ENCODE measurements at regions not wholly inside any gene's neighbourhood (a gene's known extent, or its start where the extent isn't known, plus 50 kb on each side); places are given as distances from the start of the nearest gene placed in this dataset.

DNA sequence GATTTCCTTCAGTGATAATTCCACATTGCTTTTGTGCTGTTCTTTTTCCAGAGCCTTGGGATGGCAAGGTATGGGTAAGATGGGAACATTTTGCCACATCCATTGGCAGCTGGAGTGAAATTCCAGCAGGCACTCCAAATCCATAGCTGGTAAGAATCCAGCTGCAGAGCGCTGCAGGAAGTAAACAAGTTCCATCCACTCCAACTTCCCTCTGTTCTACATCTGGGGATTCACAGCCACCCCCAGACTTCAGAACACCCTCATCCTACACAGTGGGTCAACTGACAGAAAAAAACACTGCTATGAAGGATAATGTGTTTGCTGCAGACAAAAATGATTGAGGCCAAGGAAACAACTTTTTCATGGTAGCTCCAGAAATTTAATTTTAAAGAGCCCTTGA lies 747.8 kb downstream of the MAFB start:
- Histone ChIP-seq H3K4me1 (ENCODE audit: control insufficient read depth, insufficient read depth, low read length) (no peaks in the 10 kb centered on the region), H3K4me3 (ENCODE audit: low read depth, low read length) (no peak overlapping the region), H3K36me3 (ENCODE audit: control insufficient read depth, insufficient read depth, low read length) (no peaks in the 10 kb centered on the region)

DNA sequence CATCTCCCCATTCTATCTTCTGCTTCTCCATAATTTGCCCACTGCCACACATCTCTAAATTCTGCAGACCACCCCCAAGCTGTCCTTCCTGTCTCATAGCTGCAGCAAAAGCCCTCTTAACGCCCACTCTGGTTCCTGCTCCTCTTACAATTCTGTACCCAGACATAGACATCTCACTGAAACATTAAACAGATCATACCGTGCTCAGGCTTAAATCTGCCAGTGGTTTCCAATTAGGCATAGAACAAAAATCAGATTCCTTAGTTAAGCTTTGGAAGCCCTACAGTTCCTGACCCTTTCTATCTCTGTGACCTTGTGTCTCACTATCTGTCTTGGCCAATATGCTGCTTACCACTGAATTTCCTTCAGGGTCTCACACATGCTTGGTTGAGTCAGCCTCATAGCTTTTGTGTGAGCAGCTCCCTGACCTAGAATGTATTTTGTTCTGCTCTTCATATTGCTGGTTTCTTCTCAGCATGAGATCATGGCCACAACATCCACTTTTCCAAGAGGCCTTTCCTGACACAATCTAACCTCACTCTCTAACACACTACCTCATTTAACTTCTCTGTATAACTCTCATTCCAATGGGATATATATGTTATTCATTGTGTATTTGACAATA lies 749.7 kb downstream of the MAFB start:
- Histone ChIP-seq H3K36me3 (ENCODE audit: control insufficient read depth, insufficient read depth, low read length) (no peaks in the 10 kb centered on the region), H3K4me3 (ENCODE audit: low read depth, low read length) (no peak overlapping the region), H3K4me1 (ENCODE audit: control insufficient read depth, insufficient read depth, low read length) (no peaks in the 10 kb centered on the region), H3K9ac (ENCODE audit: low read depth, low read length) (no peak overlapping the region), H3K27me3 (ENCODE audit: control insufficient read depth, insufficient read depth, low read length) (no peaks in the 10 kb centered on the region), H3K9me3 (ENCODE audit: control insufficient read depth, insufficient read depth, low read length) (no peaks in the 10 kb centered on the region)

More for the DNA sequence above, 747.8 kb downstream of the MAFB start:
- Histone ChIP-seq H3K27me3 (ENCODE audit: control insufficient read depth, insufficient read depth, low read length) (no peaks in the 10 kb centered on the region), H3K9me3 (ENCODE audit: control insufficient read depth, insufficient read depth, low read length) (no peaks in the 10 kb centered on the region), H3K9ac (ENCODE audit: low read depth, low read length) (no peak overlapping the region)

GRCh38 chr20:39936401-39936800 lies 752.6 kb downstream of the MAFB start:
- Histone ChIP-seq H3K9me3 (ENCODE audit: control insufficient read depth, insufficient read depth, low read length) (no peaks in the 10 kb centered on the region), H3K4me3 (ENCODE audit: low read depth, low read length) (no peak overlapping the region), H3K27me3 (ENCODE audit: control insufficient read depth, insufficient read depth, low read length) (no peaks in the 10 kb centered on the region), H3K4me1 (ENCODE audit: control insufficient read depth, insufficient read depth, low read length) (no peaks in the 10 kb centered on the region), H3K36me3 (ENCODE audit: control insufficient read depth, insufficient read depth, low read length) (no peaks in the 10 kb centered on the region), H3K9ac (ENCODE audit: low read depth, low read length) (no peak overlapping the region)

- no peak overlapping the region for H3K4me3 ChIP-seq (ENCODE audit: low read depth, low read length)
- no peaks in the 10 kb centered on the region for H3K9me3 ChIP-seq (ENCODE audit: control insufficient read depth, insufficient read depth, low read length)
- no peak overlapping the region for H3K9ac ChIP-seq (ENCODE audit: low read depth, low read length)
- no peaks in the 10 kb centered on the region for H3K27me3 ChIP-seq (ENCODE audit: control insufficient read depth, insufficient read depth, low read length)
- H3K4me1 ChIP-seq (ENCODE audit: control insufficient read depth, insufficient read depth, low read length) = no peaks in the 10 kb centered on the region
- H3K36me3 ChIP-seq (ENCODE audit: control insufficient read depth, insufficient read depth, low read length) = no peaks in the 10 kb centered on the region
Observed at GRCh38 chr20:39935901-39936300, 753.1 kb downstream of the MAFB start.

DNA sequence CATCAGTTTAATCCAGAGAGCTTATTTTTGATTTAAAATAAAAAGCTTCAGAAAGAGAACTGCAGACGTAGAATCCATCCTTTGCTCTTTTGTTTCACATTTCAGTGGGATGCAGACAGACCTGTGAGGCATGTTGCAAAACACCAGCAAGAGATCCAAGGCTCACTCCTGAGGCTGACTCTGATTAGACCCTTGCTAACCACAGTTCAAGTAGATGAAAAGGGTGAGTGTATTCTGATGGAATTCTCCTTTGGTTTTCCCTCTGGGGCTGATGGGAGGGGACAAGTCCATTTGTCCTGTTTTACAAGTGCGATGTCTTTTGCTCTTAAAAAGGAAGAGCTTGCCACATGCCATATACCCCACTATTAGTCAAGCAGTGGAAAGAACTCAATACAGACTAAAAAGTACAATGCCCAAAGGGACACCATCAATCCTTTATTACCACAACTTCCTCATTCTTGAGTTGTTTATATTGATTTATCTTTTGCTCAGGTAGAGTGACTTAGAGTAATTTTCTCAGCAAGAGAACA lies 772.7 kb downstream of the MAFB start:
- Histone ChIP-seq H3K9me3 (ENCODE audit: control insufficient read depth, insufficient read depth, low read length) (no peaks in the 10 kb centered on the region), H3K36me3 (ENCODE audit: control insufficient read depth, insufficient read depth, low read length) (no peaks in the 10 kb centered on the region), H3K4me1 (ENCODE audit: control insufficient read depth, insufficient read depth, low read length) (no peaks in the 10 kb centered on the region), H3K4me3 (ENCODE audit: low read depth, low read length) (no peak overlapping the region), H3K9ac (ENCODE audit: low read depth, low read length) (no peak overlapping the region), H3K27me3 (ENCODE audit: control insufficient read depth, insufficient read depth, low read length) (no peaks in the 10 kb centered on the region)

- H3K9ac ChIP-seq (ENCODE audit: low read depth, low read length) = no peak overlapping the region
- no peaks in the 10 kb centered on the region for H3K9me3 ChIP-seq (ENCODE audit: control insufficient read depth, insufficient read depth, low read length)
- H3K36me3 ChIP-seq (ENCODE audit: control insufficient read depth, insufficient read depth, low read length) = no peaks in the 10 kb centered on the region
- no peaks in the 10 kb centered on the region for H3K27me3 ChIP-seq (ENCODE audit: control insufficient read depth, insufficient read depth, low read length)
- H3K4me3 ChIP-seq (ENCODE audit: low read depth, low read length) = no peak overlapping the region
- no peaks in the 10 kb centered on the region for H3K4me1 ChIP-seq (ENCODE audit: control insufficient read depth, insufficient read depth, low read length)
Observed at GRCh38 chr20:39913274-39913673, 775.8 kb downstream of the MAFB start.

GRCh38 chr20:39911497-39911896 lies 777.5 kb downstream of the MAFB start:
- H3K9ac ChIP-seq (ENCODE audit: low read depth, low read length) = no peak overlapping the region
- H3K27me3 ChIP-seq (ENCODE audit: control insufficient read depth, insufficient read depth, low read length) = no peaks in the 10 kb centered on the region
- no peak overlapping the region for H3K4me3 ChIP-seq (ENCODE audit: low read depth, low read length)
- H3K9me3 ChIP-seq (ENCODE audit: control insufficient read depth, insufficient read depth, low read length) = no peaks in the 10 kb centered on the region
- H3K36me3 ChIP-seq (ENCODE audit: control insufficient read depth, insufficient read depth, low read length) = no peaks in the 10 kb centered on the region
- H3K4me1 ChIP-seq (ENCODE audit: control insufficient read depth, insufficient read depth, low read length) = no peaks in the 10 kb centered on the region

DNA sequence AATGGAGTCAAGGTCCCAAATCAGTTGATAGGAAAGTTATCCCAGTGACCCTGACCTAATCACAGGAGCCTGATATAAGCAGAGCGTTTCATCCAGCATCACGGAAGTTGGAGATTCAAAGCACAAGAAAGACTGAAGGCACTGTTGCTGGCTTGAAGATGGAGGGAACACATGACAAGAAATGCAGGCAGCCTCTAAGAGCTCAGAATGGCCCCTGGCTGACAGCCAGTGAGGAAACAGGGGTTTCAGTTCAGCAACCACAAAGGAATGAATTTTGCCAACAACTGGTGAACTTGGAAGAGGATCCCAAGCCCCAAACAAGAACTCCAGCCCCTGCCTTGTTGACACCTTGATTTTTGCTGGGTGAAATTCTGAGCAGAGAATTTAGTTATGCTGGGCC lies 778.5 kb downstream of the MAFB start:
- no peak overlapping the region for H3K9ac ChIP-seq (ENCODE audit: low read depth, low read length)
- H3K4me3 ChIP-seq (ENCODE audit: low read depth, low read length) = no peak overlapping the region
- H3K36me3 ChIP-seq (ENCODE audit: control insufficient read depth, insufficient read depth, low read length) = no peaks in the 10 kb centered on the region
- no peaks in the 10 kb centered on the region for H3K4me1 ChIP-seq (ENCODE audit: control insufficient read depth, insufficient read depth, low read length)
- no peaks in the 10 kb centered on the region for H3K9me3 ChIP-seq (ENCODE audit: control insufficient read depth, insufficient read depth, low read length)
- no peaks in the 10 kb centered on the region for H3K27me3 ChIP-seq (ENCODE audit: control insufficient read depth, insufficient read depth, low read length)

DNA sequence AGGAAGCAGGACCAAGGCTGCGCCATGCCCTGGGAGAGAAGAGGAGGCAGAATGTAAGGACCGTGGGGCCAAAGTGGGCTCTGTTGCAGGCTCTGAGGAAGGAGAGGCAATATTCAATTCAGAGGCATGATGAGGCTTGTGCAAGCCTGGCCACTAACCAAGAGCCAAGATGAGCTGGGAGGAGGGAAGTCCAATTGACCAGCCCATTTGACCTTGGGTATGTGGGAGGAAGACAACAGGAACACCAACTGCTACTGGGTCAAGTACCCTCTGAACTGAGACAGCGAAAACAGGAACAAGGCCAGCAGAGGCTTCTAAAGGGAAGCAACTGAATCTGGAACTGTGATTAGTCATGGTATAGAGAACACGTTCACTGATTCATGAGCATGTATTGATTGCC lies 779.6 kb downstream of the MAFB start:
- no peak overlapping the region for H3K4me3 ChIP-seq (ENCODE audit: low read depth, low read length)
- H3K9me3 ChIP-seq (ENCODE audit: control insufficient read depth, insufficient read depth, low read length) = no peaks in the 10 kb centered on the region
- no peaks in the 10 kb centered on the region for H3K36me3 ChIP-seq (ENCODE audit: control insufficient read depth, insufficient read depth, low read length)
- no peak overlapping the region for H3K9ac ChIP-seq (ENCODE audit: low read depth, low read length)
- H3K27me3 ChIP-seq (ENCODE audit: control insufficient read depth, insufficient read depth, low read length) = no peaks in the 10 kb centered on the region
- no peaks in the 10 kb centered on the region for H3K4me1 ChIP-seq (ENCODE audit: control insufficient read depth, insufficient read depth, low read length)

DNA sequence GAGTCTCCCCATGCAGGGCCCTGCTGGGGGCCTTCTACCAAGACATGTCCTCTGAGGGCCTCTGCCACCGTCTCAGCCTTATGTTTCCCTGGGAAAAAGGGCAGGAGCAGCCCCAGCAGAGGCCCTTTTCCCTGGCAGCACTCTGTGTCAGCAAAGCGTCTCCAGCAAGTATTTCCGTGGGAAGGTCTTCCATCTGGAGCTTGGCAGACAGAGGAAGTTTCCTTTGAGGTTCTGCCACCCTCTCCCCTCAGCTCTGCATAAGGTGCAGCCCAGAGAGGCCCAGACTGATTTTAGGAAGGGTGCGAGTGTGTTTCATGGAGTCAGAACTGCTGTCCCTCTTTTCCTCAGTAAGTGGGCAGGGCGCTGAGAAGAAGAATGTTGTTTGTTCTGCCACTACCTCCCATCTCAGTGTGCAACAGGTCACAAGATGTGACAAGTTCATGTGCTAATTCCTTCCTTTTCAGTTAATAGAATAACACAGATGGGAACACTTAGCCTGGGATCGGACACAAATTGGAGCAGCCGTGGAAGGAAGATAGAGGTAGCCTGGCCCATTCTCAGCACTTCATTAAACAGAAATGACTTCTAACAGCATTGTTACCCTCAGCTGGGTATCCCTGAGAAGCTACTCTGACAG lies 784.4 kb downstream of the MAFB start:
- no peaks in the 10 kb centered on the region for H3K36me3 ChIP-seq (ENCODE audit: control insufficient read depth, insufficient read depth, low read length)
- peaks cover 10% of the 10 kb centered on the region for H3K4me1 ChIP-seq (ENCODE audit: control insufficient read depth, insufficient read depth, low read length)

GRCh38 chr20:39903806-39904465 lies 785.1 kb downstream of the MAFB start:
- Histone ChIP-seq H3K4me1 (ENCODE audit: control insufficient read depth, insufficient read depth, low read length) (peaks cover 17% of the 10 kb centered on the region), H3K27me3 (ENCODE audit: control insufficient read depth, insufficient read depth, low read length) (no peaks in the 10 kb centered on the region), H3K9me3 (ENCODE audit: control insufficient read depth, insufficient read depth, low read length) (no peaks in the 10 kb centered on the region), H3K4me3 (ENCODE audit: low read depth, low read length) (no peak overlapping the region), H3K36me3 (ENCODE audit: control insufficient read depth, insufficient read depth, low read length) (no peaks in the 10 kb centered on the region), H3K9ac (ENCODE audit: low read depth, low read length) (no peak overlapping the region)

More for the DNA sequence above, 784.4 kb downstream of the MAFB start:
- no peaks in the 10 kb centered on the region for H3K27me3 ChIP-seq (ENCODE audit: control insufficient read depth, insufficient read depth, low read length)
- H3K4me3 ChIP-seq (ENCODE audit: low read depth, low read length) = no peak overlapping the region
- H3K9ac ChIP-seq (ENCODE audit: low read depth, low read length) = no peak overlapping the region
- H3K9me3 ChIP-seq (ENCODE audit: control insufficient read depth, insufficient read depth, low read length) = no peaks in the 10 kb centered on the region

DNA sequence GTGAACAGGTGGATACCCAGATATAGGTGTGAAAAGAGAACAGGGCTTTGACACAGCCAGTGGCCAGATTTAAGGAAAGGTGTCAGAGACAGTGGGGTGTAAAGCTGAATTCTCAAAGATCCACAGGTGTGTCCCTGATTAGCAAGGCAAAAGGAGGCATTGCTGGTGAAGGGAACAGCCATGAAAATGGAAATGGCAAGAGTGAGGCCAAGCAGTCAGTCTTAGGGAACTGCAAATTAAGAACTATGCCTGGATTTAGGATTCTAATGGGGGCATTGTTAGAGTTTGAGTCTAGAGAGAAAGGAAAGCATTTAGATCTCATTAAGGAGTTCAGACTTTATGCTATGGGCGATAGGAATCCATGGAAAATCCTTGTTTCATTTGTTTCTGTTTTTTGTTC lies 789.2 kb downstream of the MAFB start:
- Histone ChIP-seq H3K4me3 (ENCODE audit: low read depth, low read length) (no peak overlapping the region), H3K36me3 (ENCODE audit: control insufficient read depth, insufficient read depth, low read length) (no peaks in the 10 kb centered on the region), H3K9ac (ENCODE audit: low read depth, low read length) (no peak overlapping the region), H3K27me3 (ENCODE audit: control insufficient read depth, insufficient read depth, low read length) (no peaks in the 10 kb centered on the region), H3K9me3 (ENCODE audit: control insufficient read depth, insufficient read depth, low read length) (no peaks in the 10 kb centered on the region), H3K4me1 (ENCODE audit: control insufficient read depth, insufficient read depth, low read length) (peaks cover 17% of the 10 kb centered on the region)
